HepG2 (cell line): ENCODE measurements at regions not wholly inside any gene's neighbourhood (a gene's known extent, or its start where the extent isn't known, plus 50 kb on each side); places are given as distances from the start of the nearest gene placed in this dataset.

Experiments
- ATAC-seq: fragments of 200-7000 bp; cut with Tn5 transposase; 3 replicates; pipeline ENCODE4 v1.9.1; 2020; ENCODE audit warnings: mild to moderate bottlenecking, moderate library complexity
- BruUV-seq: library from RNA; stranded (reverse); fragments of 400-500 nt; replicated peaks from 2 replicates; lab custom pipeline; 2021; lab: Mats Ljungman, UMichigan
- CTCF ChIA-PET: fragments of 300-600 bp; formaldehyde crosslinking; extraction: SDS; loops from one replicate; lab custom pipeline; 2021; ENCODE audit warnings: low total read pairs, inconsistent platforms, low intra/inter-chr PET ratio; lab: Yijun Ruan, JAX
- POLR2A ChIA-PET: fragments of 350-600 bp; sonication (Branson Sonifier 250); formaldehyde crosslinking; loops from one replicate; lab custom pipeline; 2020; ENCODE audit warnings: antibody characterized with exemption, inconsistent platforms; lab: Yijun Ruan, JAX
- DNase-seq: peaks from one replicate; pipeline ENCODE4 v3.0.0-alpha.2; 2015; ENCODE audit warnings: low spot score
- FAIRE-seq: peaks from 3 replicates; lab custom pipeline; 2011; peaks lifted over from hg19 to GRCh38; lab: Jason Lieb, UNC
- H2AFZ ChIP-seq: one replicate; pipeline ENCODE4 v1.6.1; 2011; ENCODE audit warnings: low read length, inconsistent platforms
- H3K27ac ChIP-seq: fragments of 300-600 bp; 3 replicates; pipeline ENCODE4 v1.8.0; 2011; ENCODE audit warnings: mixed run types, mild to moderate bottlenecking, mixed read lengths, low read length, inconsistent platforms; ENCODE audit not compliant: insufficient read depth; ENCODE audit errors: extremely low read length
- H3K27me3 ChIP-seq, 2 experiments: fragments of 200-600 bp in 1 of 2; 2 replicates in 1 of 2; 3 replicates in 1 of 2; pipeline versions ENCODE4 v1.6.0 to v1.8.0; 2011; ENCODE audit warnings: low read length in 2 of 2, mild to moderate bottlenecking in 2 of 2, moderate library complexity in 2 of 2, inconsistent platforms in 1 of 2; ENCODE audit not compliant: insufficient read depth in 2 of 2, control insufficient read depth in 1 of 2
- H3K36me3 ChIP-seq, 2 experiments: fragments of 200-600 bp in 1 of 2; replicated peaks in 1 of 2; 2 replicates in 1 of 2; 3 replicates in 1 of 2; pipeline versions ENCODE4 v1.5.1 to v1.8.0; 2011; ENCODE audit warnings: low read length in 2 of 2, inconsistent platforms in 1 of 2; ENCODE audit not compliant: insufficient read depth in 2 of 2, control insufficient read depth in 1 of 2
- H3K4me1 ChIP-seq: 2 replicates; pipeline ENCODE4 v1.5.1; 2012; ENCODE audit warnings: low read length, inconsistent platforms; ENCODE audit not compliant: insufficient read depth
- H3K4me2 ChIP-seq: 2 replicates; pipeline ENCODE4 v1.6.0; 2011; ENCODE audit warnings: low read depth, low read length, inconsistent platforms
- H3K4me3 ChIP-seq, 3 experiments: fragments of 200-600 bp in 1 of 3; sonication (generic), shearing (Covaris generic) in 1 of 3; replicated peaks in 1 of 3; 2 replicates each; pipeline ENCODE4 v1.5.1; 2011 to 2016; ENCODE audit warnings: low read length in 3 of 3, inconsistent platforms in 2 of 3, low read depth in 2 of 3, mild to moderate bottlenecking in 2 of 3, control low read depth in 1 of 3, mixed read lengths in 1 of 3; ENCODE audit not compliant: insufficient read depth in 1 of 3
- H3K79me2 ChIP-seq: one replicate; pipeline ENCODE4 v1.6.1; 2011; ENCODE audit warnings: low read length, inconsistent platforms; ENCODE audit not compliant: insufficient read depth
- H3K9ac ChIP-seq: 2 replicates; pipeline ENCODE4 v1.6.0; 2011; ENCODE audit warnings: mild to moderate bottlenecking, low read depth, low read length, inconsistent platforms; ENCODE audit not compliant: insufficient read depth
- H3K9me3 ChIP-seq: 2 replicates; pipeline ENCODE4 v1.5.1; 2012; ENCODE audit warnings: mild to moderate bottlenecking, low read length
- H4K20me1 ChIP-seq: 2 replicates; pipeline ENCODE4 v1.6.0; 2011; ENCODE audit warnings: inconsistent platforms, mild to moderate bottlenecking, low read length, moderate library complexity; ENCODE audit not compliant: insufficient read depth
- DMAP1 ChIP-seq: IDR thresholded peaks from 2 replicates; pipeline ENCODE4 v1.6.1; 2016
- HDAC2 ChIP-seq: sonication (generic); formaldehyde crosslinking; IDR thresholded peaks from 2 replicates; pipeline ENCODE4 v1.4.0; 2020; ENCODE audit warnings: missing genetic modification reagents
- WGBS: methylation state at CpG from one replicate; pipeline ENCODE4 v1.1.6; 2017; ENCODE audit warnings: low lambda C conversion rate; 5-methylcytosine and 5-hydroxymethylcytosine counted together
- in situ Hi-C: cut with HindIII; loops from 2 replicates; pipeline ENCODE4 v1.10.0; 2017; ENCODE audit warnings: low pct_unique_long_range_greater_than_20kb; ENCODE audit not compliant: extremely low pct_ligation_motif_present
- intact Hi-C: fragments of 100-400 bp; cut with micrococcal nuclease; formaldehyde crosslinking; loops from one replicate; pipeline ENCODE4 v1.10.0; 2022; ENCODE audit not compliant: unreplicated experiment
- TF ChIP-seq, protein P1 (sequence below): sonication (generic); formaldehyde crosslinking; IDR thresholded peaks from 2 replicates; pipeline ENCODE4 v1.9.0; 2021; ENCODE audit warnings: missing genetic modification reagents, mild to moderate bottlenecking, borderline replicate concordance
- TF ChIP-seq, protein P2 (sequence below): sonication (generic); formaldehyde crosslinking; IDR thresholded peaks from 2 replicates; pipeline ENCODE4 v1.4.0; 2020; ENCODE audit warnings: missing genetic modification reagents, borderline replicate concordance
- TF ChIP-seq, protein P3 (sequence below): sonication (generic); formaldehyde crosslinking; IDR thresholded peaks from 2 replicates; pipeline ENCODE4 v1.5.0; 2020; ENCODE audit warnings: missing genetic modification reagents
- TF ChIP-seq, protein P4 (sequence below): sonication (generic); formaldehyde crosslinking; IDR thresholded peaks from 2 replicates; pipeline ENCODE4 v1.5.1; 2020; ENCODE audit warnings: mild to moderate bottlenecking, missing genetic modification reagents, moderate library complexity

DNA sequence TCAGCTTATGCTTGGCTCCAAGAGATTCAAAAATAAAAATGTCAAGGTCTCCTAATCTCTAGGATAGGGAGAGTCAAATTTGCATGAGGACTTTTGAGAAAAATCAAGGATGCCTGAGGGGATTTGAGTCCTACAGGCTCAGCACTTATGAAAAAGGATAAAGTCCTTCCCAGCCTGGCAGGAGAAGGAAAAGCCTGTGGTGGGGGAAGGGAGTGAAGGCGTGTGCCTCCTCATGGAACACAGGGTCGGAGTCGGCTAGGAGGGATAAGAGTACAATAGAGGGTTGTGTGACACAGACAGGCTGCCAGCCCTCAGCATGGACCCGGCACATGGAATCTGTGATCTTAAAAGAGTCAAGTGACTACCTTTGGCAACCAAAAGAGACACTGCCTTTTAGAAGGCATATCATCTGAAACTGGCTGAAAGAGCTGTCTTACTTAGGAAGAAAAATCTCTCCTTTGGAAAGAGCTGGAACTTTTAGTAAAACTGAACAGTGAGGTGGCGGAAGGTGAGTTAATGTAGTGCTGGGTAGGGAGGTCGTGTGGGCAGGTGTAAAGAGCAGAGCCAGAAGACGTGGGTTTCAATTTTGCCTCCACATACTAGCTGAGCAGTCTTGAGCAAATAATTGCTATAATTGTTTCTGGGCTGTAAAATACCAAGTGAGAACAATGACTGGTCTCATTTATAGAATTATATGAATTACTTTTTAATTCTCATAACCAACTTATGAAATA, 58.8 kb upstream of the RDX start:
- Histone ChIP-seq H3K9ac (no peak overlapping the region), H3K4me3 (no peak overlapping the region), H3K9me3 (no peaks in the 10 kb centered on the region), H3K4me1 (peaks cover 30% of the 10 kb centered on the region), H3K4me2 (peak overlapping the region; percentile 60), H3K36me3 (no peaks in the 10 kb centered on the region), H4K20me1 (no peaks in the 10 kb centered on the region), H3K79me2 (no peaks in the 10 kb centered on the region), H2AFZ (no peak overlapping the region), H3K27me3 (no peaks in the 10 kb centered on the region; a peak in 1 of 5 replicates), H3K27ac (no peak overlapping the region)
- peak; percentile 35 for DNase-seq
- ATAC-seq: peak; percentile 71
- in situ Hi-C loops: loop anchor here (5.0 kb wide), 1 partner anchor 48 kb away; no protein-coding TSS in a partner anchor
- 11% methylated on average over 7 of the region's 7 CpGs for WGBS
- FAIRE-seq: no peak
- ChIA-PET CTCF (no interaction called here), POLR2A (no interaction called here)
- BruUV-seq: no TSS peak
- intact Hi-C loops: no loop called here
- TF ChIP-seq, protein P1, sequence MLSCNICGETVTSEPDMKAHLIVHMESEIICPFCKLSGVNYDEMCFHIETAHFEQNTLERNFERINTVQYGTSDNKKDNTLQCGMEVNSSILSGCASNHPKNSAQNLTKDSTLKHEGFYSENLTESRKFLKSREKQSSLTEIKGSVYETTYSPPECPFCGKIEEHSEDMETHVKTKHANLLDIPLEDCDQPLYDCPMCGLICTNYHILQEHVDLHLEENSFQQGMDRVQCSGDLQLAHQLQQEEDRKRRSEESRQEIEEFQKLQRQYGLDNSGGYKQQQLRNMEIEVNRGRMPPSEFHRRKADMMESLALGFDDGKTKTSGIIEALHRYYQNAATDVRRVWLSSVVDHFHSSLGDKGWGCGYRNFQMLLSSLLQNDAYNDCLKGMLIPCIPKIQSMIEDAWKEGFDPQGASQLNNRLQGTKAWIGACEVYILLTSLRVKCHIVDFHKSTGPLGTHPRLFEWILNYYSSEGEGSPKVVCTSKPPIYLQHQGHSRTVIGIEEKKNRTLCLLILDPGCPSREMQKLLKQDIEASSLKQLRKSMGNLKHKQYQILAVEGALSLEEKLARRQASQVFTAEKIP (CRISPR knock-in tag): no peak
- TF ChIP-seq, protein P2, sequence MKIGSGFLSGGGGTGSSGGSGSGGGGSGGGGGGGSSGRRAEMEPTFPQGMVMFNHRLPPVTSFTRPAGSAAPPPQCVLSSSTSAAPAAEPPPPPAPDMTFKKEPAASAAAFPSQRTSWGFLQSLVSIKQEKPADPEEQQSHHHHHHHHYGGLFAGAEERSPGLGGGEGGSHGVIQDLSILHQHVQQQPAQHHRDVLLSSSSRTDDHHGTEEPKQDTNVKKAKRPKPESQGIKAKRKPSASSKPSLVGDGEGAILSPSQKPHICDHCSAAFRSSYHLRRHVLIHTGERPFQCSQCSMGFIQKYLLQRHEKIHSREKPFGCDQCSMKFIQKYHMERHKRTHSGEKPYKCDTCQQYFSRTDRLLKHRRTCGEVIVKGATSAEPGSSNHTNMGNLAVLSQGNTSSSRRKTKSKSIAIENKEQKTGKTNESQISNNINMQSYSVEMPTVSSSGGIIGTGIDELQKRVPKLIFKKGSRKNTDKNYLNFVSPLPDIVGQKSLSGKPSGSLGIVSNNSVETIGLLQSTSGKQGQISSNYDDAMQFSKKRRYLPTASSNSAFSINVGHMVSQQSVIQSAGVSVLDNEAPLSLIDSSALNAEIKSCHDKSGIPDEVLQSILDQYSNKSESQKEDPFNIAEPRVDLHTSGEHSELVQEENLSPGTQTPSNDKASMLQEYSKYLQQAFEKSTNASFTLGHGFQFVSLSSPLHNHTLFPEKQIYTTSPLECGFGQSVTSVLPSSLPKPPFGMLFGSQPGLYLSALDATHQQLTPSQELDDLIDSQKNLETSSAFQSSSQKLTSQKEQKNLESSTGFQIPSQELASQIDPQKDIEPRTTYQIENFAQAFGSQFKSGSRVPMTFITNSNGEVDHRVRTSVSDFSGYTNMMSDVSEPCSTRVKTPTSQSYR (CRISPR knock-in tag): 0 out of 2 replicates have a peak, but pooled peaks have one; percentile 33
- TF ChIP-seq, protein P3, sequence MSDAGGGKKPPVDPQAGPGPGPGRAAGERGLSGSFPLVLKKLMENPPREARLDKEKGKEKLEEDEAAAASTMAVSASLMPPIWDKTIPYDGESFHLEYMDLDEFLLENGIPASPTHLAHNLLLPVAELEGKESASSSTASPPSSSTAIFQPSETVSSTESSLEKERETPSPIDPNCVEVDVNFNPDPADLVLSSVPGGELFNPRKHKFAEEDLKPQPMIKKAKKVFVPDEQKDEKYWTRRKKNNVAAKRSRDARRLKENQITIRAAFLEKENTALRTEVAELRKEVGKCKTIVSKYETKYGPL (CRISPR knock-in tag): no peak
- TF ChIP-seq DMAP1 (CRISPR knock-in tag): no peak
- TF ChIP-seq HDAC2 (CRISPR knock-in tag): no peak
- TF ChIP-seq, protein P4, sequence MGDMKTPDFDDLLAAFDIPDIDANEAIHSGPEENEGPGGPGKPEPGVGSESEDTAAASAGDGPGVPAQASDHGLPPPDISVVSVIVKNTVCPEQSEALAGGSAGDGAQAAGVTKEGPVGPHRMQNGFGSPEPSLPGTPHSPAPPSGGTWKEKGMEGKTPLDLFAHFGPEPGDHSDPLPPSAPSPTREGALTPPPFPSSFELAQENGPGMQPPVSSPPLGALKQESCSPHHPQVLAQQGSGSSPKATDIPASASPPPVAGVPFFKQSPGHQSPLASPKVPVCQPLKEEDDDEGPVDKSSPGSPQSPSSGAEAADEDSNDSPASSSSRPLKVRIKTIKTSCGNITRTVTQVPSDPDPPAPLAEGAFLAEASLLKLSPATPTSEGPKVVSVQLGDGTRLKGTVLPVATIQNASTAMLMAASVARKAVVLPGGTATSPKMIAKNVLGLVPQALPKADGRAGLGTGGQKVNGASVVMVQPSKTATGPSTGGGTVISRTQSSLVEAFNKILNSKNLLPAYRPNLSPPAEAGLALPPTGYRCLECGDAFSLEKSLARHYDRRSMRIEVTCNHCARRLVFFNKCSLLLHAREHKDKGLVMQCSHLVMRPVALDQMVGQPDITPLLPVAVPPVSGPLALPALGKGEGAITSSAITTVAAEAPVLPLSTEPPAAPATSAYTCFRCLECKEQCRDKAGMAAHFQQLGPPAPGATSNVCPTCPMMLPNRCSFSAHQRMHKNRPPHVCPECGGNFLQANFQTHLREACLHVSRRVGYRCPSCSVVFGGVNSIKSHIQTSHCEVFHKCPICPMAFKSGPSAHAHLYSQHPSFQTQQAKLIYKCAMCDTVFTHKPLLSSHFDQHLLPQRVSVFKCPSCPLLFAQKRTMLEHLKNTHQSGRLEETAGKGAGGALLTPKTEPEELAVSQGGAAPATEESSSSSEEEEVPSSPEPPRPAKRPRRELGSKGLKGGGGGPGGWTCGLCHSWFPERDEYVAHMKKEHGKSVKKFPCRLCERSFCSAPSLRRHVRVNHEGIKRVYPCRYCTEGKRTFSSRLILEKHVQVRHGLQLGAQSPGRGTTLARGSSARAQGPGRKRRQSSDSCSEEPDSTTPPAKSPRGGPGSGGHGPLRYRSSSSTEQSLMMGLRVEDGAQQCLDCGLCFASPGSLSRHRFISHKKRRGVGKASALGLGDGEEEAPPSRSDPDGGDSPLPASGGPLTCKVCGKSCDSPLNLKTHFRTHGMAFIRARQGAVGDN (CRISPR knock-in tag): no peak
